Stimulated activated naive CD8-positive, alpha-beta T cell treated with anti-CD3 and anti-CD28 coated beads, Interleukin-15, Interleukin-2, amounts not matched to agents 100 ng/mL and 50 ng/mL, for 24 hours (primary cell): ENCODE measurements at regions not wholly inside any gene's neighbourhood (a gene's known extent, or its start where the extent isn't known, plus 50 kb on each side); places are given as distances from the start of the nearest gene placed in this dataset.

Experiments
- H3K27ac Mint-ChIP-seq: one replicate; pipeline ENCODE4 v1.8.0; 2021; ENCODE audit warnings: mild to moderate bottlenecking, mixed read lengths
- H3K27me3 Mint-ChIP-seq: one replicate; pipeline ENCODE4 v1.8.0; 2021; ENCODE audit warnings: mixed read lengths
- H3K36me3 Mint-ChIP-seq: one replicate; pipeline ENCODE4 v1.8.0; 2021; ENCODE audit warnings: low read depth, mixed read lengths
- H3K4me1 Mint-ChIP-seq: one replicate; pipeline ENCODE4 v1.8.0; 2021; ENCODE audit warnings: low read depth, mixed read lengths
- H3K4me3 Mint-ChIP-seq: one replicate; pipeline ENCODE4 v1.8.0; 2021; ENCODE audit warnings: mild to moderate bottlenecking, mixed read lengths
- H3K9me3 Mint-ChIP-seq: one replicate; pipeline ENCODE4 v1.8.0; 2021; ENCODE audit warnings: mixed read lengths

DNA sequence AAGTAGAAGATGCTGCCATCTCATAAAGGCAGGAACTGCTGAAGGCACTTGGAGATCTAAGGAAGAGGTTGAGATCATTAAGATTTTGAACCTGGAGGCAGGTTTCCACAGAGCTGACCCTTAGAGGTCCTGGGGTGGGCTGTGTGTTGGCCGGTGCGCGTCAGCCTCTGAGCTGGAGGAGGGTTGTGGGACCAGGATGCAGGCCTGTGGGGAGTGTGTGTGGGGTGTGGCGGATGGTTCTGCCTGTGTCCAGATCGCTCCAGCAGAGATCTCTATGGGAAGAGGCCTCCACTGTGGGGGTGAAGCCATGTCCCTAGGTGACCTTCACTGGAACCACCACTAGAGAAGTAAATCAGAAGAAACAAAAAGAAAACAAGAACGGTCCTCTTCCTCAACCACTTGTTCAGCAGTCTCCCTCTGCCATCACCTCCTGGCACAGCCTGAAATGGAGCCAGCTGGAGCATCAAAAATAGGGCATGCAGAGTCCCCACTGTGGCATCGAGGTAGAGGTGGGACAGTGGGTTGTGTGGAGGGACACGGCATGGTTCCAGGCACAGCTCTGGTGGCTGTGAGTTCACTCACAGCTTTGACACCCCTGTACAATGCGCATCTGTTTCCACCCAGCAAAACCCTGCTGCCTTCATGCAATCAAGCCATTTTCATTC lies 453.8 kb downstream of the TCERG1L start:
- Mint-ChIP-seq H3K36me3 (no peaks in the 10 kb centered on the region), H3K9me3 (peaks cover 24% of the 10 kb centered on the region), H3K27me3 (no peaks in the 10 kb centered on the region), H3K27ac (no peak overlapping the region), H3K4me3 (no peak overlapping the region), H3K4me1 (no peaks in the 10 kb centered on the region)

DNA sequence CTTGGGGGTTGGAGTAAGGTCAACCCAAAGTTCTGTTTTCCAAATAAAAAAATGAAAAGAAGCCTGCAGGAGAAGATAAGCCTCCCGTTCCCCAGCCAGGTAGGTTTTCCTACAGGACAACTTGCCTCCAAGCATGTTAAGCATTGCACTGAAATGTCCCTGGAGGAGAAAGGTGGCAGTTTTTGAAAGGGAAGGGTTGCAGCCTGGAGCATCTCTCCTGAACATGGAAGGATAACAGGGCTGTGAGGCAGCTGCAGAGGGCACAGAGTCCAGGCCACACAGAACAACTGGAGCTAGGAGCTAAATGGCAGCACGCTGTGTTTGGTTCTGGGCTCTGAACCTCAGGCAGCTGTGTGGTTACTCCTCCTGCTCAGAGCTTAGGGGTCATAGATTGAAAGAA lies 452.9 kb downstream of the TCERG1L start:
- Mint-ChIP-seq H3K4me1 (no peaks in the 10 kb centered on the region), H3K27ac (no peak overlapping the region), H3K36me3 (no peaks in the 10 kb centered on the region), H3K9me3 (peaks cover 17% of the 10 kb centered on the region), H3K4me3 (no peak overlapping the region), H3K27me3 (no peaks in the 10 kb centered on the region)

DNA sequence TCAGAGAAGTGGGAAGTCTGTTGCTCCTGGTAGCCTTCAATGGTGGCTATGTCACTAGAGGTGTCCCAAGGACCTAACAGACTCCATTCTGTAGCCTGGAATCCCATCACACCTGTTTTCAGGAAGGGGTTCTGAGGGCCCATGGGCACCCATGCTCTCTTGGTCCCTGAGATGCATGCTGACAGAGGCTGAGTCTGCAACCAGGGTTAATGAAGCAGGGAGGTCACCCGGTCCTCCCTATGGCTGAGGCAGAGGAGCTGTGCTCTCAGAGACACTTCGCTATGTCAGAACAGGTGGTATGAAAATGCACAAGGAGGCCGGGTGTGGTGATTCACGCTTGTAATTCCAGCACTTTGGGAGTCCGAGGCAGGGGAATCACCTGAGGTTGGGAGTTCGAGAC lies 452.1 kb downstream of the TCERG1L start:
- no peaks in the 10 kb centered on the region for H3K36me3 Mint-ChIP-seq
- H3K27me3 Mint-ChIP-seq, result no peaks in the 10 kb centered on the region
- H3K4me1 Mint-ChIP-seq, result no peaks in the 10 kb centered on the region
- no peak overlapping the region for H3K4me3 Mint-ChIP-seq
- peaks cover 13% of the 10 kb centered on the region for H3K9me3 Mint-ChIP-seq
- H3K27ac Mint-ChIP-seq, result no peak overlapping the region

DNA sequence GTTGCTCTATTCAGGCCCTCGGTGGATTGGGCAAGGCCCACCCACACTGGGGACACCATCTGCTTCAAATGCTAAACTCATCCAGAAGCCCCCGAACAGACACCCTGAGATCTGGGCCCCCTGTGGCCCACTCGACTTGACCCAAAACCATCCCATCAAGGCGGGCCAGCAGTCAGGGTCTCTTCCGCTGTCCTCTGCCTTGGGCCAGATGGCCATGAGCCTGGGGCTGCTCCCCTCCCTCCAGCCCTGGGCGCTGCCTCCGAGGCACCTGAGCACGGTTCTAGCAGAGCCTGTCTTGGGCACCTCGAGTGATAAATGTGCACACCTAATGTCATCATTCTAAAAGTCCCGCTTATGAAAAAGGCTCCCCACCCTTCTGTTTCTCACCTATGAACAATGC lies 449.4 kb downstream of the TCERG1L start:
- H3K9me3 Mint-ChIP-seq, result no peaks in the 10 kb centered on the region
- no peaks in the 10 kb centered on the region for H3K36me3 Mint-ChIP-seq
- H3K27me3 Mint-ChIP-seq, result no peaks in the 10 kb centered on the region
- no peak overlapping the region for H3K4me3 Mint-ChIP-seq
- H3K4me1 Mint-ChIP-seq, result no peaks in the 10 kb centered on the region
- H3K27ac Mint-ChIP-seq, result no peak overlapping the region

DNA sequence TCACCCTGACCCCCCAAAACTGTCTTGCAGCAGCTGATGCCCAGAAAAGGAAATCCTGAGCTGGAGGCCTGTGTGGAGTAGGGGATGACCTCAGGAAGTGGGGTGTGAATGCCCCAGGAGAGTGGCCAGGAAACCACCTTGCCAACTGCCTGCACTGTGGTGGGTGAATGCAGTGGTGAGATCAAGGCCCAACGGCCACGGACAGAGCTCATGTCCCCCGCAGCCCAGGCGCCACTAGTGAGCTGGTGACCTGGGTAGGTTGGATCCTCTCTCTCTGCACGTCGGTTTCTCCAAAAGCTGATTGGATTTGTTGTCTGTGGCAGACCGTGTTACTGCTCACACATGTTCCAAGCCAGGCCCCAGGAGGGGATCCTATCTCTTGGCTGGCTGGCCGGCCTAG lies 448.9 kb downstream of the TCERG1L start:
- Mint-ChIP-seq H3K4me3 (no peak overlapping the region), H3K27me3 (no peaks in the 10 kb centered on the region), H3K9me3 (no peaks in the 10 kb centered on the region), H3K36me3 (no peaks in the 10 kb centered on the region), H3K27ac (no peak overlapping the region), H3K4me1 (no peaks in the 10 kb centered on the region)

DNA sequence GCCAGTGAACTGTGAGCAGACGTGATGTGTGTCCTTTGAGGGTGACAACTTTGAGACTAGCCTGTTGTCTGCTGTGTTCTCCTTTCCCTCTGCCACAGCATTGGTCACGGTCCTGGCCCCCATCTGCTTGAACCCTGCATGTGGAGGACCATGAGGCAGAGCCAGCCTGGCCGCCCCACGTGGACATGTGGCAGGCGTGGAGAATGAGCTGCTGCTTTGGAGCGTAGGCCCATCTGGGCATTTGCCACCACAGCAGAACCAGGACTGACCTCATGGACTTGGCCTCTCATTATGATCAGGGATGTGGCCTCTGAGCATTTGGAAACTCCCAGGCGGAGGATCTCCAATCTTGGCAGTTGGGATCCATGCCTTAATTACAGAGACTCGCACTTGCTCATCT lies 448.5 kb downstream of the TCERG1L start:
- Mint-ChIP-seq H3K27ac (no peak overlapping the region), H3K4me3 (no peak overlapping the region), H3K4me1 (no peaks in the 10 kb centered on the region), H3K36me3 (no peaks in the 10 kb centered on the region), H3K9me3 (no peaks in the 10 kb centered on the region), H3K27me3 (no peaks in the 10 kb centered on the region)

DNA sequence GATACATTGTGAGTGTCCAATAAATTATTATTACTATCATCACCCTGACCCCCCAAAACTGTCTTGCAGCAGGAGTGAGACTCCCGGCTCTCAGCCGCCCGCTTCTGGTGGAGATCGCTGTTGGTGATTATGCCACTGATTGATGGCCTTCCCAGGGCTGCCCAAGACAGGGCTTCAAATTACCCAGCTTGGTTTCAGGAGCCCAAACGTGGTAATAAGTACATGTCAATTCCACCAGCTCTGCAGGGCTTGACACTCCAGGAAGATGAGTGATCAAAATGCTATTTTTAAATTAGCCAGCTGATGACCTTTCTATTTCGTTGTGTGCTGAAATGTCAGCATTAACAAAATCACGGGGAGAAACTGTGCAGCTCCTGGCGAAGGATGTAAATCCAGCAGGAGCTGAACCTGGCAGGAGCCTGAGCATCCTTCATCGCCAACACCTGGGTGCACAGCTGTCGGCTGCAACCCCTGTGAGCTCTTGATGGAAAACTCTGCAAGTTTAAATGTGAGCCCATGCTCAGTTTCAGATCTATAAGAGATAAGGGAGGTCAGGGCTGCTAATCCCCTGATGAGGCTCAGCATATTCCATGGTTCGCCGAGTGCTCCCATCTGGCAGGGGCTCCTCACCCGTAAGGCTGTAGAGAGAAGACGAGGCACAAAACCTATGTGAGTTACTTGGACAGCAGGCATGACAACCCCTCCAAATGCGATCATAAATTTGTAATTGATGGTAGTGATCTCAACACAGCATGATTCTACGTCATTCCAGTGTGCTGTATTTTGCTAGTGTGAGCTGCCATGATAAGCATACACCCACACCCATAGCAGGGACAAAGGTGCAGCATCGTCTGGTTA lies 446.3 kb downstream of the TCERG1L start:
- Mint-ChIP-seq H3K4me1 (no peaks in the 10 kb centered on the region), H3K9me3 (peaks cover 4% of the 10 kb centered on the region), H3K4me3 (no peak overlapping the region), H3K27ac (no peak overlapping the region), H3K27me3 (peaks cover 4% of the 10 kb centered on the region), H3K36me3 (no peaks in the 10 kb centered on the region)

DNA sequence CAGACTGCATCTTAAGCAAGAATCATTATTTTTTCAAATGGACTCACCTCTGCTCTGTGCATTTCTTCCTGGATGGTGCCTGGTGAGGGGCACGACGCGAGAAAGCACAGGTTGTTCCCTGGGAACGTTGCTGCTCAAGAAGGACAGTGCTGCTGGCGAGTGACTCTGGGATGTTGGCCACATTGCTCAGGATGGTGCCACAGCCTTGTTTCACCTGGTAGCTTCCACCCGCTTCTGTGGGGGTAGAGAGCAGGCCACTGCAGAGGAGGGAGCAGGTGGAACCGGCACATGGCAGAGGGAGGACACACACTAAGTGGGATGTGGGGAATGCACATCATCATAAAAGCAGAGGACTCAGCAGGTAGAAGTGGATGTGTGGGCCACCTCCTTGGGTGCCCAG lies 444.7 kb downstream of the TCERG1L start:
- peaks cover 4% of the 10 kb centered on the region for H3K9me3 Mint-ChIP-seq

DNA sequence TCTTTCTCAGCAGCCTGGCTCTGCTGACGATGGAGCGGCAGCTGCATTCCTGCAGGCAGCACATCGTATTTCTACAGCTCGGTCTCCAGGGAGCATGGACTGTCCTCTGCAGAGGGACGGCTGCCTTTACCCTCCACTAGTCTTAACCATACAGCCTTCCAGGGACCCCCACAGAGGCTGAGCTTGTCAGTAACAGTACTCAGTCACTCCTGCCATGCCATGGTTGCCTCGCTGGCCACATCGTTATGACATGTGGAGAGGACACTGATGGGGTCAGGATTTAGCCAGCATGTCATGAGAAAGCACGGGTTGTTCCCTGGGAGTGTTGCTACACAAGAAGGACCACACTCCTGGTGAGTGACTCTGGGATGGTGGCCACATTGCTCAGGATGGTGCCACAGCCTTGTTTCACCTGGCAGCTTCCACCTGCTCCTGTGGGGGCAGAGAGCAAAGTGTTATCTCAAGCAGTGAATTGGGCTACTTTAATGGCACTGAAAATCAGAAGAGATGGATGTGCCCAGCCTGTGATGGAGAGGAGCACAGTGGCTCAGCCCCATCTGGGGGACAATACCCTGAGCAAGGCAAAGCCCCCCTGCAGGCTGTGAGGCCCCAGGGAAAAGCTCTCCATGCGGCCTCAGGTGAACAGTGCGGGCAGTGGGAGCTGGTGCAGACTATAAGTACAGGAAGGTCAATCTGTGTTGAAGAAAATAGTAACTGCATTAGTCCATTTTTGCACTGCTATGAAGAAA lies 443.9 kb downstream of the TCERG1L start:
- peaks cover 4% of the 10 kb centered on the region for H3K27me3 Mint-ChIP-seq
- H3K4me3 Mint-ChIP-seq, result no peak overlapping the region
- no peak overlapping the region for H3K27ac Mint-ChIP-seq
- H3K36me3 Mint-ChIP-seq, result no peaks in the 10 kb centered on the region
- peaks cover 4% of the 10 kb centered on the region for H3K9me3 Mint-ChIP-seq
- no peaks in the 10 kb centered on the region for H3K4me1 Mint-ChIP-seq

More for the DNA sequence above, 444.7 kb downstream of the TCERG1L start:
- H3K4me1 Mint-ChIP-seq, result no peaks in the 10 kb centered on the region
- no peak overlapping the region for H3K27ac Mint-ChIP-seq
- H3K4me3 Mint-ChIP-seq, result no peak overlapping the region
- H3K36me3 Mint-ChIP-seq, result no peaks in the 10 kb centered on the region
- peaks cover 4% of the 10 kb centered on the region for H3K27me3 Mint-ChIP-seq

DNA sequence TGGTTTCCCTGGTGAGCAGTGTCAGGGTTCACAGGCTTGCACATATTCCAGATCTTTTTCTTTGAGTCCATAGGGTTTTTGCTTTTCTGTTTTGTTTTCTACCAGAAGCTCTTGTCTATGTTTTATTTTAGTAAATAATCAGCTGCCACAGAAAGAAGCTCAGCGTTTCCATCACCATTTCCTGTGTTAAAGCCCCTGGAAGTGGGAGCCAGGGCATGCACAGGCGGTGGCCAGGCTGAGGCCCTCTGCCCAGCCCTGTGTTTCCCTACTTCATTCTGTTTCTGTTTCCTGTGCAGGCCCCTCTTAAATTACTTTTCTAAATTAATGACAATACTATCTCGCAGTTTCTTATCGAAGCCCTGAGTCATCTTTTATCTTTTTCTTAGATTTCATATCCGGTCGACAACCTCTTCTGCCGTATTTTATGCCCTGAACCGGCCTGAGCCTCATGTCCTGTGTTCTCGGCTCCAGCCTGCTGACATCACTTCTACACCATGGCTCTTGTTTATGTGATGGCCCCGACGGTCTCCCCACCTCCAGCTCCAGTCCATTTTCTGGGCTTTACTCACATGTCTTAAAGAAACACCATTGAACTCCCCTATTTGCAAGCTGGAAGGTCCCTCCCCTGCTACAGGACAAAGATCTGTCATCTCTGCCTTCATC lies 442.2 kb downstream of the TCERG1L start:
- Mint-ChIP-seq H3K9me3 (peaks cover 4% of the 10 kb centered on the region), H3K4me3 (no peak overlapping the region), H3K36me3 (no peaks in the 10 kb centered on the region), H3K27me3 (peaks cover 4% of the 10 kb centered on the region), H3K4me1 (no peaks in the 10 kb centered on the region), H3K27ac (no peak overlapping the region)

DNA sequence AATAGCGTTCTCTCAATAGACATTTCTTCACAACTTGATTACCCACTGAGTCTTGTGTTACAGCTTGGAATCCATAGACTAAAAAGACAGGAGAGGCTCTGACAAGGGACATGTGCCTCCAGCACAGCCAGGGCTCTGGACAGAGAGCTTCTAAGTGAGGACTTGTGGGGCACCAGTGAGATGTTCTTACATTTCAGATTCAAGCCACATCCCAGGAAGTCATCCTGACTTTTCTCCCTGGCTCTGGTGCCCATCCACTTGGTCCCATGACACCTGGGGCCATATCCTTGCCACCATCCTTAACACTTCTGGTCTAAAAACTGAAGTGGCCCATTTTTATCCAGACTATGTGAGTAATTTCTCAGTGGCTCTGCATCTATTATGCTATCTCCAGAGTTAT lies 440.1 kb downstream of the TCERG1L start:
- no peak overlapping the region for H3K27ac Mint-ChIP-seq
- H3K4me3 Mint-ChIP-seq, result no peak overlapping the region
- no peaks in the 10 kb centered on the region for H3K4me1 Mint-ChIP-seq
- H3K36me3 Mint-ChIP-seq, result no peaks in the 10 kb centered on the region
- H3K9me3 Mint-ChIP-seq, result peaks cover 4% of the 10 kb centered on the region
- peaks cover 4% of the 10 kb centered on the region for H3K27me3 Mint-ChIP-seq

DNA sequence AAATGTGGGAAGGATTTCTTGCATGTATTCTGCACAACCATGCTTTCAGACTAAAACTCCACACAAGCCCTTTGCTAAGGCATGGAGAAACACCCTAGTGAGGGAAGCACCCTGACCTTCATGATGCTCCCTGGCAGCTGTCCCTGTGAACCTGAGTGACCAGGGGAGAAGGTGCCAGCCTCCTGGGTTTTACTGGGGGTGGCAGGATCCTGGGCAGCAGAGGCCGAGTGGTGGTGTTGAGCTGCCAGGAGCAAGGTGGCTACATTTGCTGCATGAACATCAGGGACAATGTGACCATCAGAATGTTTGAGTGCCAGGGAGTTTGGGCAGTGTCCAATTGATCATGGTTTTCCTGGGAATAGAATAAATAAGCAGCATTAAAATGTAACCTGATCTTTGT lies 437.9 kb downstream of the TCERG1L start:
- Mint-ChIP-seq H3K4me1 (no peaks in the 10 kb centered on the region), H3K27me3 (peaks cover 4% of the 10 kb centered on the region), H3K9me3 (peaks cover 8% of the 10 kb centered on the region), H3K36me3 (no peaks in the 10 kb centered on the region), H3K27ac (no peak overlapping the region), H3K4me3 (no peak overlapping the region)

DNA sequence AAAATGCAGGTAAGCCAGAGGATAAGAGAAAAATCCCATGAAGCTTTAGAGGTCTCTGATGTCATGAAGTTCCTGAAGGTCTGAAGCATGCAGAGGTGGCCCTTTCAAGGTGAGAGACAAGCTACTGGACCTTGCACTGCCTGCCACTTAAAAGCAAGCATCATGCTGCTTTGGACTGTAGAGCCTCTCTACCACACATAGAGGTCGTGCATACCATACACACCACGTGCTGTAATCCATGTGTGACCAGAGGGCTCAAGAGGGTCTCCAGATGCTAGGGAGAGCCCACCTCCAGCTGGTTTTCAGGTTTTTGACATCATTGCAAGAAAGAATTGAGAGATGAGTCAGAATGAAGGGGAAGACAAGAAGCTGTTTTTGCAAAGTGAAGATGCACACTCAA lies 436.4 kb downstream of the TCERG1L start:
- Mint-ChIP-seq H3K27ac (no peak overlapping the region), H3K27me3 (no peaks in the 10 kb centered on the region), H3K4me1 (no peaks in the 10 kb centered on the region), H3K9me3 (peaks cover 4% of the 10 kb centered on the region), H3K36me3 (no peaks in the 10 kb centered on the region), H3K4me3 (no peak overlapping the region)

DNA sequence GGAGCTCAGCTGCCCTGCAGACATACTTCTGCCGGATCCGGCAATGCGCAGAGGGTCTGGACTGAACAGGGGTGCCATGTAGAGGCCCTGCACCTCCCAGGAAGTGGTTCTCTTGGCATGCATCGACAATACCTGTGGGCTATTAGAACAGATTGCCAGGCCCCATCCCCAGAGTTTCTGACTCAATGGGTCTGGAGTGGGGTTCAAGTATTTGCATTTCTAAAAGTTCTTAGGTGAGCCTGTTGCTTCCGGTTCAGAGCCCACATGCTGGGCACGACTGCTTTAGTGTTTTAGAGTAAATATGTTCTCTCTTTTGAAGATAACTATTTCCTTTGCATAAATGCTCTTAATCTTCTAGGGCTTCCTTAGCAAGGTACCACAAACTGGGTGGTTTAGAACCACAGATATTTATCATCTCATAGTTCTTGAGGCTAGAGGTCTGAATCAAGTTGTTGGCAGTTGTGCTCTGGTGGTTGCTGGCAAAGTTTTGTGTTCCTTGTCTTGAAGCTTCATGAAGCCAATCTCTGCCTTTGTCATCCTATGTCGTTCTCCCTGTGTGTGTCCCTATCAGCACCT lies 435.5 kb downstream of the TCERG1L start:
- Mint-ChIP-seq H3K9me3 (peaks cover 4% of the 10 kb centered on the region), H3K4me3 (no peak overlapping the region), H3K27ac (no peak overlapping the region), H3K36me3 (no peaks in the 10 kb centered on the region), H3K27me3 (no peaks in the 10 kb centered on the region), H3K4me1 (no peaks in the 10 kb centered on the region)
